Brain microvascular endothelial cell (primary cell): ENCODE measurements at regions not wholly inside any gene's neighbourhood (a gene's known extent, or its start where the extent isn't known, plus 50 kb on each side); places are given as distances from the start of the nearest gene placed in this dataset.

Experiments used
- DNase-seq: peaks from one replicate; pipeline ENCODE4 v3.0.0-alpha.2; 2020
- H3K27ac ChIP-seq: fragments of 250-450 bp; sonication (Bioruptor Pico); 2 replicates; pipeline ENCODE4 v1.5.1; 2020; ENCODE audit warnings: mild to moderate bottlenecking, moderate library complexity
- H3K27me3 ChIP-seq: fragments of 250-450 bp; sonication (Bioruptor Pico); replicated peaks from 2 replicates; pipeline ENCODE4 v1.5.1; 2020; ENCODE audit warnings: mild to moderate bottlenecking
- H3K36me3 ChIP-seq: fragments of 250-450 bp; sonication (Bioruptor Pico); replicated peaks from 2 replicates; pipeline ENCODE4 v1.5.1; 2020; ENCODE audit warnings: mild to moderate bottlenecking
- H3K4me3 ChIP-seq: 2 replicates; pipeline ENCODE4 v1.5.1; 2011; ENCODE audit warnings: low read depth, mild to moderate bottlenecking, control low read depth, low read length, moderate library complexity
- CTCF ChIP-seq: IDR thresholded peaks from 2 replicates; pipeline ENCODE4 v1.5.1; 2011; ENCODE audit warnings: low read depth, mild to moderate bottlenecking, moderate library complexity, low read length, control low read depth, inconsistent platforms; ENCODE audit errors: missing control alignments
- in situ Hi-C: cut with HindIII; loops from 2 replicates; pipeline ENCODE4 v1.10.0; 2017; ENCODE audit warnings: low sequenced_read_pairs, low pct_ligation_motif_present

GRCh38 chr5:159641371-159642039 lies 274.8 kb upstream of the ADRA1B start:
- no peak for TF ChIP-seq CTCF
- no peaks in the 10 kb centered on the region for H3K27me3 ChIP-seq
- H3K36me3 ChIP-seq: no peaks in the 10 kb centered on the region
- no peak overlapping the region for H3K27ac ChIP-seq
- in situ Hi-C loops: no loop called here
- no peak for DNase-seq
- H3K4me3 ChIP-seq: no peak overlapping the region

GRCh38 chr5:159642379-159642778 lies 273.9 kb upstream of the ADRA1B start:
- in situ Hi-C loops: no loop called here

GRCh38 chr5:159644053-159644452 lies 272.2 kb upstream of the ADRA1B start:
- Histone ChIP-seq H3K27me3 (no peaks in the 10 kb centered on the region), H3K36me3 (no peaks in the 10 kb centered on the region), H3K4me3 (no peak overlapping the region), H3K27ac (no peak overlapping the region)
- in situ Hi-C loops: no loop called here
- no peak for TF ChIP-seq CTCF
- DNase-seq: no peak

More at GRCh38 chr5:159642379-159642778, 273.9 kb upstream of the ADRA1B start:
- Histone ChIP-seq H3K36me3 (no peaks in the 10 kb centered on the region), H3K27me3 (no peaks in the 10 kb centered on the region), H3K4me3 (no peak overlapping the region), H3K27ac (no peak overlapping the region)
- DNase-seq: no peak
- TF ChIP-seq CTCF: peak; percentile 28

- no peak for DNase-seq
- Histone ChIP-seq H3K27ac (no peak overlapping the region), H3K36me3 (no peaks in the 10 kb centered on the region), H3K4me3 (no peak overlapping the region), H3K27me3 (no peaks in the 10 kb centered on the region)
- in situ Hi-C loops: no loop called here
- no peak for TF ChIP-seq CTCF
Measured at GRCh38 chr5:159645179-159645846, 271.0 kb upstream of the ADRA1B start.

- DNase-seq: no peak
- Histone ChIP-seq H3K27me3 (no peaks in the 10 kb centered on the region), H3K4me3 (no peak overlapping the region), H3K27ac (no peak overlapping the region), H3K36me3 (no peaks in the 10 kb centered on the region)
- TF ChIP-seq CTCF: no peak
- in situ Hi-C loops: no loop called here
Measured at GRCh38 chr5:159650803-159651202, 265.5 kb upstream of the ADRA1B start.
